Left hindlimb (tissue), 1 donor: ENCODE measurements at regions not wholly inside any gene's neighbourhood (a gene's known extent, or its start where the extent isn't known, plus 50 kb on each side); places are given as distances from the start of the nearest gene placed in this dataset.
"Not testable (repeated sequence)": the region's sequence is repeated elsewhere in the genome, so short reads cannot be mapped to it uniquely, and the experiment has no call there.

Experiments used
- DNase-seq: peaks from one replicate; pipeline ENCODE4 v3.0.0-alpha.2; 2018

GRCh38 chrX:121172703-121173102 lies 125.3 kb downstream of the GLUD2 start:
- DNase-seq = no peak

- DNase-seq = no peak
These were observed 132.6 kb downstream of the GLUD2 start for GRCh38 chrX:121179972-121180371.

- DNase-seq = no peak
These were observed 144.4 kb downstream of the GLUD2 start for GRCh38 chrX:121191779-121192178.

- no peak for DNase-seq
These were observed 148.3 kb downstream of the GLUD2 start for GRCh38 chrX:121195719-121196118.

GRCh38 chrX:121196872-121197444 lies 149.5 kb downstream of the GLUD2 start:
- not testable (repeated sequence) for DNase-seq

GRCh38 chrX:121208563-121208962 lies 161.2 kb downstream of the GLUD2 start:
- DNase-seq = no peak

- DNase-seq = no peak
These were observed 169.4 kb downstream of the GLUD2 start for GRCh38 chrX:121216641-121217374.

GRCh38 chrX:121221322-121221977 lies 174.0 kb downstream of the GLUD2 start:
- no peak for DNase-seq

GRCh38 chrX:121227888-121228287 lies 180.5 kb downstream of the GLUD2 start:
- no peak for DNase-seq

GRCh38 chrX:121231566-121232358 lies 184.4 kb downstream of the GLUD2 start:
- no peak for DNase-seq

- no peak for DNase-seq
These were observed 188.6 kb downstream of the GLUD2 start for GRCh38 chrX:121236040-121236439.

- DNase-seq = no peak
These were observed 190.7 kb downstream of the GLUD2 start for GRCh38 chrX:121238093-121238492.

GRCh38 chrX:121244511-121244910 lies 197.1 kb downstream of the GLUD2 start:
- DNase-seq = no peak

GRCh38 chrX:121245763-121246162 lies 198.4 kb downstream of the GLUD2 start:
- no peak for DNase-seq

- no peak for DNase-seq
These were observed 206.9 kb downstream of the GLUD2 start for GRCh38 chrX:121254336-121254735.

GRCh38 chrX:121256647-121257046 lies 209.2 kb downstream of the GLUD2 start:
- DNase-seq = no peak

- DNase-seq = no peak
These were observed 211.1 kb downstream of the GLUD2 start for GRCh38 chrX:121258545-121258944.

GRCh38 chrX:121259170-121259569 lies 211.8 kb downstream of the GLUD2 start:
- DNase-seq = no peak

- peak; percentile 23 for DNase-seq
These were observed 213.3 kb downstream of the GLUD2 start for GRCh38 chrX:121260596-121261240.

- DNase-seq = no peak
These were observed 236.5 kb downstream of the GLUD2 start for GRCh38 chrX:121283921-121284320.

GRCh38 chrX:121298499-121298898 lies 251.1 kb downstream of the GLUD2 start:
- no peak for DNase-seq

- no peak for DNase-seq
These were observed 253.9 kb downstream of the GLUD2 start for GRCh38 chrX:121301356-121301755.

- DNase-seq = no peak
These were observed 254.4 kb downstream of the GLUD2 start for GRCh38 chrX:121301822-121302221.
